Pancreas (tissue), 10 donors: ENCODE measurements at regions not wholly inside any gene's neighbourhood (a gene's known extent, or its start where the extent isn't known, plus 50 kb on each side); places are given as distances from the start of the nearest gene placed in this dataset.
"Not testable (repeated sequence)": the region's sequence is repeated elsewhere in the genome, so short reads cannot be mapped to it uniquely, and the experiment has no call there.

Experiments used
- ATAC-seq, 4 donors: fragments of 200-7000 bp; cut with Tn5 transposase; one replicate each; pipeline versions ENCODE4 v1.8.0 to v1.9.1; 2020; ENCODE audit warnings: mild to moderate bottlenecking in 4 of 4, moderate library complexity in 4 of 4
- DNase-seq, 6 donors: peaks; one replicate each; pipeline ENCODE4 v3.0.0-alpha.2; 2020
- FAIRE-seq: peaks from 2 replicates; lab custom pipeline; 2012; peaks lifted over from hg19 to GRCh38; lab: Jason Lieb, UNC
- H3K27ac ChIP-seq, 4 donors: fragments of 200-600 bp; sonication (generic); 1 replicate in 3 of 4; 2 replicates in 1 of 4; pipeline versions ENCODE4 v1.5.0 to v1.8.0; 2020
- H3K27me3 ChIP-seq, 4 donors: fragments of 200-600 bp; one replicate each; pipeline ENCODE4 v1.8.0; 2021
- H3K36me3 ChIP-seq, 3 donors: fragments of 200-600 bp; sonication (generic) in 1 of 3; one replicate each; pipeline versions ENCODE4 v1.5.0 to v1.8.0; 2020 to 2021
- H3K4me1 ChIP-seq, 3 donors: fragments of 200-600 bp; one replicate each; pipeline ENCODE4 v1.8.0; 2021
- H3K4me3 ChIP-seq, 4 donors: fragments of 200-600 bp; sonication (generic) in 2 of 4; one replicate each; pipeline versions ENCODE4 v1.5.0 to v1.8.0; 2020 to 2021
- H3K9me3 ChIP-seq, 4 donors: fragments of 200-600 bp; one replicate each; pipeline ENCODE4 v1.8.0; 2021
- WGBS, 2 donors: extraction: QIAGEN DNeasy Blood & Tissue Kit; methylation state at CpG; one replicate each; pipeline ENCODE4 v1.1.7; 2013; 5-methylcytosine and 5-hydroxymethylcytosine counted together
- intact Hi-C, 3 donors: fragments of 100-400 bp; cut with DNase I; formaldehyde crosslinking; loops; one replicate each; pipeline versions ENCODE4 v1.11.1 to v1.14.2; 2022
- TF ChIP-seq, protein P1 (sequence below), 4 donors: fragments of 200-600 bp; sonication (generic) in 3 of 4; IDR thresholded peaks; one replicate each; pipeline versions ENCODE4 v1.5.0 to v1.8.0; 2021; ENCODE audit warnings: antibody characterized with exemption in 4 of 4
- donor health status: healthy with polysubstance abuse.
- donor health status: DM: no; HTN: no; CAD: no; lungs with moderate emphysema.
- donor health status: DM: no; HTN: no; CAD: no.
- donor health status: control.
- donor health status: control.
- donor health status: Bipolar disorder and iron deficiency.
- donor health status: DM: yes; HTN: yes; CAD: no.
- donor health status: DM: no; HTN: no; CAD: no.
- donor health status: DM: no; HTN: no; CAD: no.
- donor health status: DM: yes; HTN: yes; CAD: no.

DNA sequence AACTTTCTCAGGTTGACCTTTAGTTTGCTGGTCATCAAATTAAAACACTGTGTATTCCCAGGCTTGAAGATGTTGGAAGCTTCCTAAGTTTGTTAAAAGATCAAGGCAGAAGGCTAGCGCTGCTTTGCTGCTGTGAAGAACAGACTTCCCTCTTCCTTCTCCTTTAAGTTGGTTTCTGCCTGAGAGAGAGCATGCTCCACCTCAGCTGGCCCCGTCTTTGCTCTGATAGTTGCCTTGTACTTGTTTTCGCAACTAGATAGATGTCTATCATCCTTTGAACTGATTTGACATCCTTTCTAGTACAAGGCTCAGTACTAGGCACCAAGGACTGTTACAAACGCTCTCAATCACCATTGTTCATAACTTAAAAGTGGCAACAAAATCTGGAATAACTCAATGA is 177.8 kb upstream of the MKLN1 start:
- no peak for DNase-seq
- no peak overlapping the region for H3K27ac ChIP-seq
- TF ChIP-seq, protein P1, sequence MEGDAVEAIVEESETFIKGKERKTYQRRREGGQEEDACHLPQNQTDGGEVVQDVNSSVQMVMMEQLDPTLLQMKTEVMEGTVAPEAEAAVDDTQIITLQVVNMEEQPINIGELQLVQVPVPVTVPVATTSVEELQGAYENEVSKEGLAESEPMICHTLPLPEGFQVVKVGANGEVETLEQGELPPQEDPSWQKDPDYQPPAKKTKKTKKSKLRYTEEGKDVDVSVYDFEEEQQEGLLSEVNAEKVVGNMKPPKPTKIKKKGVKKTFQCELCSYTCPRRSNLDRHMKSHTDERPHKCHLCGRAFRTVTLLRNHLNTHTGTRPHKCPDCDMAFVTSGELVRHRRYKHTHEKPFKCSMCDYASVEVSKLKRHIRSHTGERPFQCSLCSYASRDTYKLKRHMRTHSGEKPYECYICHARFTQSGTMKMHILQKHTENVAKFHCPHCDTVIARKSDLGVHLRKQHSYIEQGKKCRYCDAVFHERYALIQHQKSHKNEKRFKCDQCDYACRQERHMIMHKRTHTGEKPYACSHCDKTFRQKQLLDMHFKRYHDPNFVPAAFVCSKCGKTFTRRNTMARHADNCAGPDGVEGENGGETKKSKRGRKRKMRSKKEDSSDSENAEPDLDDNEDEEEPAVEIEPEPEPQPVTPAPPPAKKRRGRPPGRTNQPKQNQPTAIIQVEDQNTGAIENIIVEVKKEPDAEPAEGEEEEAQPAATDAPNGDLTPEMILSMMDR (IDR thresholded peaks at IDR 0.05) = no peak
- no peaks in the 10 kb centered on the region for H3K36me3 ChIP-seq
- intact Hi-C loops = no loop called here
- no peak for FAIRE-seq
- H3K4me3 ChIP-seq = no peak overlapping the region
- WGBS, 2 donors = 61 to 73% methylated on average over 4 of the region's 4 CpGs
- no peaks in the 10 kb centered on the region for H3K4me1 ChIP-seq
- H3K9me3 ChIP-seq = no peaks in the 10 kb centered on the region
- H3K27me3 ChIP-seq = no peaks in the 10 kb centered on the region
- no peak for ATAC-seq

DNA sequence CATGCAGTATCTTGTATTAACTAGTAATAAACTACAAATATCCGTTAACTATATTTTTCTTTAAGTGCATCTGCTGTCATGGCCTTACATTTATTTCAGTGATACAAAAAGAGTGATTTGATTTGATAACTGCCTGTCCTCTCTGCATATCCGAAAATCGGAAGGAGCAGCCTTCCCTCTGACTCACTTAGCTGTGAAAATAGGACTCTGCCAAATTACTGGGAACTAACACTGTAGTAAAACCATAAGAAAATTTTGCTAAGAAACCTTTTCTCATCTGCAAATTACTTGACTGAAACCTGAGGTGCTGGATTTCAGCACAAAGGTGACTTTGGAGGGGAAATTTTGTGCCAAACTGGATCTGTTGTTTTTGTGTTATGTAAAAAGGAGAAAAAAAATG is 176.6 kb upstream of the MKLN1 start:
- 69 to 79% methylated on average over 3 of the region's 3 CpGs for WGBS, 2 donors
- no peaks in the 10 kb centered on the region for H3K4me1 ChIP-seq
- H3K4me3 ChIP-seq = no peak overlapping the region
- no peak overlapping the region for H3K27ac ChIP-seq
- TF ChIP-seq, protein P1 (IDR thresholded peaks at IDR 0.05) = no peak
- FAIRE-seq (no peak), ATAC-seq (no peak), DNase-seq (no peak)
- no peaks in the 10 kb centered on the region for H3K36me3 ChIP-seq
- H3K27me3 ChIP-seq = no peaks in the 10 kb centered on the region
- intact Hi-C loops = no loop called here
- no peaks in the 10 kb centered on the region for H3K9me3 ChIP-seq

DNA sequence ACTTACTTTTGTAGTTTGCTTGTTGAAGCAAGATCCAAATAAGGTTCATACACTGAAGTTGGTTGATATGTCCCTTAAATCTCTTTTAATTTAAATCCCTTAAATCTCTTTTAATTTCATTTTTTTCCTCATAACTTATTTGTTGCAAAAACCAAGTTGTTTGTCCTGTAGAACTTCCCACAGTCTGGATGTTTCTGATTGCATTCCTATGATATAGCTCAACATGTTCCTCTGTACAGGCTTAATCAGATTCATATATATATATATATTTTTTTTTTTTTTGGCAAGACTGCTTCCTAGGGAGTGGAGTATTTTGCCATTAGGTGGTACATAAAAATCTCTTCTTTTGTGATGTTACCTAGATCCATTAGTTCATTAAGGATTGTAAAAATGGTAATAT is 174.9 kb upstream of the MKLN1 start:
- intact Hi-C loops = no loop called here
- Histone ChIP-seq H3K4me1 (no peaks in the 10 kb centered on the region), H3K27me3 (no peaks in the 10 kb centered on the region), H3K27ac (no peak overlapping the region), H3K9me3 (no peaks in the 10 kb centered on the region), H3K4me3 (no peak overlapping the region), H3K36me3 (no peaks in the 10 kb centered on the region)
- TF ChIP-seq, protein P1 (IDR thresholded peaks at IDR 0.05) = no peak
- ATAC-seq (no peak), DNase-seq (no peak), FAIRE-seq (no peak)

DNA sequence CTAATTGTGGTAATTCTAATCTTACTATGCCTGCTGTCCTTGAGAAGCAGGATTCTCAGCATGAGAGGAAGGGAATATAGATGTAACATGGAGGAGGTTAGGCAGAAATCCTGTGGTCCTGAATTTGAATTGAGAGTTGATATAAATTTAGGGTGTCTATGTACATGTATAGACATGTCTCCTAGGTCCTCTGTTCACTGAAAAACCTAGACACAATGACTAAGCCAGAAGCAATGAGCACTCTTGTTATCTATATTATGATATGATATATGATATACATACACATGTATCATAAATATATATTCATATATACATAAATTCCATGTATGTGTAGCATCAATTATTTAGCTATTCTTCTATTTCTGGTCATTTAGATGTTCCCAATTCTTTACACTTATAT is 173.3 kb upstream of the MKLN1 start:
- DNase-seq (no peak), FAIRE-seq (no peak), ATAC-seq (no peak)
- intact Hi-C loops = no loop called here
- Histone ChIP-seq H3K4me3 (no peak overlapping the region), H3K27me3 (no peaks in the 10 kb centered on the region), H3K27ac (no peak overlapping the region), H3K9me3 (no peaks in the 10 kb centered on the region), H3K4me1 (no peaks in the 10 kb centered on the region), H3K36me3 (no peaks in the 10 kb centered on the region)
- TF ChIP-seq, protein P1 (IDR thresholded peaks at IDR 0.05) = no peak

DNA sequence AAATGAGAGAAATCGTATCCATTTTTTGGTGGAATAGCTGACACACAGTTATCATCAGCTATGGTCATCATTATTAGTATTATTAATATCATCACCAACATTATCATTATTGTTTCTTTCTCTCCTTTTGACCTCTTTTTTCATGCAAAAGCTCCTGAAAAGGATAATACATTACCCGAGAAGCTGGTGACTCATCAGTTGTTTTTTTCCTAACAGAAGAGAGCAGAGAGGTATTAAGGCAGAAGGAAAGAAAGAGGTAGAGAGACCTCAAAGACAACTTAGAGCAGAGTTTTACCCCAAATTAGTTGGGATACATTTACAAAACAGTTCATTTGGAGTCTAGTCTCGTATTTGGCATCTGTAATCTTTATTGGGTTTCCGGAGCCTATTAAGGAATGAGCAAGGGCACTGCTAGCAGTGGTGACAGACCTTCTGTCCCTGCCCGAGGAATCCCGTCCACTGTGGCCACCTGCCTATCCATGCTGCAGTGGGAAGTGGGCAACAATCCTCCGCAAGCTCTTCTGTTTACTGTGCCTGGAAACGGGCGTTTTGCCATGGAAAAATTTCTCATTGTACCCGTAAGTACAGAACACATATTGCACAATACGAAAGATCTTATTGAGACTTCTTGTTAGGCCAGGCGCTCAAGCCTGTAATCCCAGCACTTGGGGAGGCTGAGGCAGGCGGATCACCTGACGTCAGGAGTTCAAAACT is 170.0 kb upstream of the MKLN1 start:
- no peak for FAIRE-seq

DNA sequence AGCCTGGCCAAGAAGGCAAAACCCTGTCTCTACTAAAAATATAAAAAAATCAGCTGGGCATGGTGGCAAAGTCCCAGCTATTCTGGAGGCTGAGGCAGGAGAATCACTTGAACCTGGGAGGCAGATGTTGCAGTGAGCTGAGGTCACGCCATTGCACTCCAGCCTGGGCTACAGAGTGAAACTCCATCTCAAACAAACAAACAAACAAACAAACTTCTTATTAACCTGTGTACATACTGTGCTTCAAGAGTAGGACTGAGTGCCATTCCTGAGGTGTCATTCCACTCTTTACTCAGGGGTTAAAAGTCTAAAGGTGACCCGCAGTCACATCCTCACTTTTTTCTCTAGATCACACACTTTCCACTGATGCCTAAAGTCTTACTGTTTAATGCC is 169.4 kb upstream of the MKLN1 start:
- WGBS, 2 donors = 68 to 85% methylated on average over 2 of the region's 2 CpGs
- ATAC-seq = not testable (repeated sequence)

More for the DNA sequence above, 170.0 kb upstream of the MKLN1 start:
- peak; percentile 68 to 86 (median 82) for ATAC-seq
- intact Hi-C loops = no loop called here
- H3K27me3 ChIP-seq = no peaks in the 10 kb centered on the region
- H3K27ac ChIP-seq = no peak overlapping the region
- no peak overlapping the region for H3K4me3 ChIP-seq
- no peaks in the 10 kb centered on the region for H3K4me1 ChIP-seq
- DNase-seq = peak in 4 of 6 donors; percentile 29 to 37 (median 32)
- H3K9me3 ChIP-seq = no peaks in the 10 kb centered on the region
- H3K36me3 ChIP-seq = no peaks in the 10 kb centered on the region
- 56 to 67% methylated on average over 14 of the region's 14 CpGs for WGBS, 2 donors
- TF ChIP-seq, protein P1 (IDR thresholded peaks at IDR 0.05) = no peak

More for the DNA sequence above, 169.4 kb upstream of the MKLN1 start:
- H3K4me3 ChIP-seq, H3K4me1 ChIP-seq, H3K36me3 ChIP-seq, DNase-seq, intact Hi-C loops, H3K27ac ChIP-seq, FAIRE-seq, H3K27me3 ChIP-seq, H3K9me3 ChIP-seq: not testable (repeated sequence)
